H9 (cell line): ENCODE measurements at regions not wholly inside any gene's neighbourhood (a gene's known extent, or its start where the extent isn't known, plus 50 kb on each side); places are given as distances from the start of the nearest gene placed in this dataset.

Experiments used
- DNase-seq: peaks from one replicate; pipeline ENCODE4 v3.0.0-alpha.2; 2017
- H2AFZ ChIP-seq: one replicate; pipeline ENCODE4 v1.6.1; 2013; ENCODE audit warnings: mild to moderate bottlenecking, low read length, control low read depth, moderate library complexity
- H2AK5ac ChIP-seq: 2 replicates; pipeline ENCODE4 v1.6.1; 2013; ENCODE audit warnings: low read length, control low read depth, mixed read lengths; ENCODE audit not compliant: insufficient read length
- H2BK120ac ChIP-seq: one replicate; pipeline ENCODE4 v1.6.1; 2013; ENCODE audit warnings: low read depth, mild to moderate bottlenecking, low read length, control low read depth, inconsistent platforms; ENCODE audit not compliant: poor library complexity, severe bottlenecking
- H2BK12ac ChIP-seq: 2 replicates; pipeline ENCODE4 v1.6.1; 2013; ENCODE audit warnings: low read length, control low read depth, mixed read lengths, low read depth; ENCODE audit not compliant: insufficient read length
- H2BK15ac ChIP-seq: 2 replicates; pipeline ENCODE4 v1.6.1; 2013; ENCODE audit warnings: low read depth, low read length, control low read depth
- H2BK20ac ChIP-seq: one replicate; pipeline ENCODE4 v1.6.1; 2013; ENCODE audit warnings: low read depth, mild to moderate bottlenecking, low read length, control low read depth, inconsistent platforms; ENCODE audit not compliant: poor library complexity, severe bottlenecking
- H2BK5ac ChIP-seq: 2 replicates; pipeline ENCODE4 v1.6.1; 2013; ENCODE audit warnings: low read length, control low read depth, mixed read lengths; ENCODE audit not compliant: insufficient read length
- H3K14ac ChIP-seq: 2 replicates; pipeline ENCODE4 v1.6.1; 2013; ENCODE audit warnings: low read length, control low read depth; ENCODE audit not compliant: insufficient read depth
- H3K18ac ChIP-seq: 2 replicates; pipeline ENCODE4 v1.6.1; 2013; ENCODE audit warnings: low read depth, mild to moderate bottlenecking, mixed read lengths, low read length, control low read depth; ENCODE audit not compliant: insufficient read length
- H3K23ac ChIP-seq: 2 replicates; pipeline ENCODE4 v1.6.1; 2013; ENCODE audit warnings: low read length, control low read depth, mixed read lengths, low read depth; ENCODE audit not compliant: insufficient read length
- H3K23me2 ChIP-seq: 2 replicates; pipeline ENCODE4 v1.6.1; 2013; ENCODE audit warnings: low read depth, mild to moderate bottlenecking, mixed read lengths, low read length, control low read depth; ENCODE audit not compliant: insufficient read length, poor library complexity, severe bottlenecking
- H3K27ac ChIP-seq: 2 replicates; pipeline ENCODE4 v1.5.1; 2013; ENCODE audit warnings: low read length, control low read depth, mixed read lengths, low read depth; ENCODE audit not compliant: insufficient read length
- H3K27me3 ChIP-seq: 2 replicates; pipeline ENCODE4 v1.6.1; 2013; ENCODE audit warnings: low read length, control low read depth, inconsistent platforms; ENCODE audit not compliant: insufficient read depth
- H3K4ac ChIP-seq: 2 replicates; pipeline ENCODE4 v1.6.1; 2013; ENCODE audit warnings: low read depth, mild to moderate bottlenecking, control low read depth, inconsistent platforms, low read length, moderate library complexity
- H3K4me1 ChIP-seq: 2 replicates; pipeline ENCODE4 v1.6.1; 2013; ENCODE audit warnings: low read length, control low read depth, inconsistent platforms; ENCODE audit not compliant: insufficient read depth
- H3K4me2 ChIP-seq: 2 replicates; pipeline ENCODE4 v1.6.1; 2013; ENCODE audit warnings: low read length, control low read depth, mixed read lengths; ENCODE audit not compliant: insufficient read length, insufficient read depth
- H3K56ac ChIP-seq: 2 replicates; pipeline ENCODE4 v1.6.1; 2013; ENCODE audit warnings: low read depth, mild to moderate bottlenecking, mixed read lengths, low read length, control low read depth; ENCODE audit not compliant: insufficient read length
- H3K79me1 ChIP-seq: 2 replicates; pipeline ENCODE4 v1.6.1; 2013; ENCODE audit warnings: low read depth, mild to moderate bottlenecking, moderate library complexity, low read length, control low read depth, inconsistent platforms; ENCODE audit not compliant: insufficient read depth, poor library complexity, severe bottlenecking
- H3K79me2 ChIP-seq: 2 replicates; pipeline ENCODE4 v1.6.1; 2013; ENCODE audit warnings: low read length, control low read depth, inconsistent platforms; ENCODE audit not compliant: insufficient read depth
- H3K9ac ChIP-seq: 2 replicates; pipeline ENCODE4 v1.6.1; 2013; ENCODE audit warnings: low read length, control low read depth, mixed read lengths; ENCODE audit not compliant: insufficient read length; ENCODE audit errors: extremely low read depth
- H3K9me3 ChIP-seq: one replicate; pipeline ENCODE4 v1.6.1; 2013; ENCODE audit warnings: low read depth, low read length, inconsistent platforms; ENCODE audit not compliant: control insufficient read depth
- H3T11ph ChIP-seq: one replicate; pipeline ENCODE4 v1.6.1; 2013; ENCODE audit warnings: mild to moderate bottlenecking, low read length, control low read depth, inconsistent platforms
- H4K20me1 ChIP-seq: one replicate; pipeline ENCODE4 v1.6.1; 2013; ENCODE audit not compliant: control insufficient read depth, insufficient read length, insufficient read depth
- H4K5ac ChIP-seq: 2 replicates; pipeline ENCODE4 v1.6.1; 2013; ENCODE audit warnings: low read depth, mild to moderate bottlenecking, mixed read lengths, low read length, control low read depth; ENCODE audit not compliant: insufficient read length
- H4K8ac ChIP-seq: replicated peaks from 2 replicates; pipeline ENCODE4 v1.6.1; 2013; ENCODE audit warnings: low read length, control low read depth, mixed read lengths, low read depth; ENCODE audit not compliant: insufficient read length
- H4K91ac ChIP-seq: 2 replicates; pipeline ENCODE4 v1.6.1; 2013; ENCODE audit warnings: low read depth, mild to moderate bottlenecking, moderate library complexity, mixed read lengths, low read length, control low read depth; ENCODE audit not compliant: insufficient read length
- H3K27ac Mint-ChIP-seq, 3 experiments: 2 replicates in 2 of 3; 3 replicates in 1 of 3; pipeline ENCODE4 v1.8.0; 2020 to 2021; ENCODE audit warnings: mixed read lengths in 3 of 3, mild to moderate bottlenecking in 1 of 3, moderate library complexity in 1 of 3
- H3K27me3 Mint-ChIP-seq: 2 replicates; pipeline ENCODE4 v1.8.0; 2021; ENCODE audit warnings: low read depth, mild to moderate bottlenecking, moderate library complexity, mixed read lengths
- H3K36me3 Mint-ChIP-seq, 3 experiments: 2 replicates in 2 of 3; 3 replicates in 1 of 3; pipeline ENCODE4 v1.8.0; 2020 to 2021; ENCODE audit warnings: low read depth in 3 of 3, mixed read lengths in 3 of 3; ENCODE audit not compliant: insufficient read depth in 1 of 3
- H3K4me1 Mint-ChIP-seq, 2 experiments: 2 replicates each; pipeline ENCODE4 v1.8.0; 2020; ENCODE audit warnings: mixed read lengths in 2 of 2
- H3K4me3 Mint-ChIP-seq, 2 experiments: 2 replicates in 1 of 2; 3 replicates in 1 of 2; pipeline ENCODE4 v1.8.0; 2020 to 2021; ENCODE audit warnings: mild to moderate bottlenecking in 2 of 2, mixed read lengths in 2 of 2, moderate library complexity in 1 of 2
- H3K9me3 Mint-ChIP-seq, 2 experiments: 2 replicates in 1 of 2; 3 replicates in 1 of 2; pipeline ENCODE4 v1.8.0; 2020; ENCODE audit warnings: mild to moderate bottlenecking in 2 of 2, mixed read lengths in 2 of 2, moderate library complexity in 1 of 2
- WGBS: extraction: QIAGEN DNeasy Blood & Tissue Kit; methylation state at CpG from one replicate; pipeline ENCODE4 v1.1.7; 2013; ENCODE audit warnings: missing lambda C conversion rate, low lambda C conversion rate, mixed read lengths; ENCODE audit not compliant: insufficient read length; ENCODE audit errors: extremely low coverage; 5-methylcytosine and 5-hydroxymethylcytosine counted together
- TF ChIP-seq, protein P1 (sequence below): fragments of 200-600 bp; sonication (generic); conservative IDR thresholded peaks from 3 replicates; pipeline ENCODE4 v1.8.0; 2021; ENCODE audit warnings: antibody characterized with exemption, mild to moderate bottlenecking

- no peak overlapping the region for H2BK15ac ChIP-seq
- DNase-seq, result no peak
- H4K8ac ChIP-seq, result no peak overlapping the region
- no peak overlapping the region for H4K5ac ChIP-seq
- no peaks in the 10 kb centered on the region for H3K9me3 ChIP-seq
- H3K14ac ChIP-seq, result no peak overlapping the region
- TF ChIP-seq, protein P1, sequence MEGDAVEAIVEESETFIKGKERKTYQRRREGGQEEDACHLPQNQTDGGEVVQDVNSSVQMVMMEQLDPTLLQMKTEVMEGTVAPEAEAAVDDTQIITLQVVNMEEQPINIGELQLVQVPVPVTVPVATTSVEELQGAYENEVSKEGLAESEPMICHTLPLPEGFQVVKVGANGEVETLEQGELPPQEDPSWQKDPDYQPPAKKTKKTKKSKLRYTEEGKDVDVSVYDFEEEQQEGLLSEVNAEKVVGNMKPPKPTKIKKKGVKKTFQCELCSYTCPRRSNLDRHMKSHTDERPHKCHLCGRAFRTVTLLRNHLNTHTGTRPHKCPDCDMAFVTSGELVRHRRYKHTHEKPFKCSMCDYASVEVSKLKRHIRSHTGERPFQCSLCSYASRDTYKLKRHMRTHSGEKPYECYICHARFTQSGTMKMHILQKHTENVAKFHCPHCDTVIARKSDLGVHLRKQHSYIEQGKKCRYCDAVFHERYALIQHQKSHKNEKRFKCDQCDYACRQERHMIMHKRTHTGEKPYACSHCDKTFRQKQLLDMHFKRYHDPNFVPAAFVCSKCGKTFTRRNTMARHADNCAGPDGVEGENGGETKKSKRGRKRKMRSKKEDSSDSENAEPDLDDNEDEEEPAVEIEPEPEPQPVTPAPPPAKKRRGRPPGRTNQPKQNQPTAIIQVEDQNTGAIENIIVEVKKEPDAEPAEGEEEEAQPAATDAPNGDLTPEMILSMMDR, result no peak
- no peaks in the 10 kb centered on the region for H3K79me2 ChIP-seq
- H3K18ac ChIP-seq, result no peak overlapping the region
- H2BK5ac ChIP-seq, result no peak overlapping the region
- Mint-ChIP-seq H3K36me3 (no peaks in the 10 kb centered on the region), H3K9me3 (no peaks in the 10 kb centered on the region), H3K27ac (no peak overlapping the region), H3K4me1 (peaks cover 6 to 7% of the 10 kb centered on the region in 2 experiments; a peak in 3 of 4 replicates), H3K27me3 (no peaks in the 10 kb centered on the region; the same call in 1 of the 2 replicates), H3K4me3 (no peak overlapping the region)
- no peak overlapping the region for H3K56ac ChIP-seq
- no peak overlapping the region for H2AK5ac ChIP-seq
- H3K79me1 ChIP-seq, result no peaks in the 10 kb centered on the region
- no peak overlapping the region for H3T11ph ChIP-seq
- H2BK12ac ChIP-seq, result no peak overlapping the region
- no peak overlapping the region for H4K91ac ChIP-seq
- H2AFZ ChIP-seq, result no peak overlapping the region
- H3K4ac ChIP-seq, result no peak overlapping the region
- H3K23me2 ChIP-seq, result no peaks in the 10 kb centered on the region
- no peaks in the 10 kb centered on the region for H3K4me1 ChIP-seq
- no peaks in the 10 kb centered on the region for H3K27me3 ChIP-seq
- no peak overlapping the region for H3K4me2 ChIP-seq
- WGBS, result no CpG with 5 or more reads among the region's 9 CpGs
- no peak overlapping the region for H3K9ac ChIP-seq
- no peaks in the 10 kb centered on the region for H4K20me1 ChIP-seq
- no peak overlapping the region for H2BK20ac ChIP-seq
- no peak overlapping the region for H3K23ac ChIP-seq
- no peak overlapping the region for H2BK120ac ChIP-seq
- H3K27ac ChIP-seq, result no peak overlapping the region
Observed at GRCh38 chr14:54177641-54178621, 218.9 kb upstream of the CDKN3 start.
